ENCODE measurements at regions not wholly inside any gene's neighbourhood (a gene's known extent, or its start where the extent isn't known, plus 50 kb on each side); places are given as distances from the start of the nearest gene placed in this dataset.

- no peak for TF ChIP-seq CTCF (IDR thresholded peaks at IDR 0.05; ENCODE audit: insufficient read depth, low read length)
- no peak for DNase-seq (ENCODE audit: low read depth)
- H3K4me3 ChIP-seq (ENCODE audit: low read depth, low read length): no peak overlapping the region
Measured at GRCh38 chrX:34576864-34577263, 80.2 kb downstream of the TMEM47 start.

DNA sequence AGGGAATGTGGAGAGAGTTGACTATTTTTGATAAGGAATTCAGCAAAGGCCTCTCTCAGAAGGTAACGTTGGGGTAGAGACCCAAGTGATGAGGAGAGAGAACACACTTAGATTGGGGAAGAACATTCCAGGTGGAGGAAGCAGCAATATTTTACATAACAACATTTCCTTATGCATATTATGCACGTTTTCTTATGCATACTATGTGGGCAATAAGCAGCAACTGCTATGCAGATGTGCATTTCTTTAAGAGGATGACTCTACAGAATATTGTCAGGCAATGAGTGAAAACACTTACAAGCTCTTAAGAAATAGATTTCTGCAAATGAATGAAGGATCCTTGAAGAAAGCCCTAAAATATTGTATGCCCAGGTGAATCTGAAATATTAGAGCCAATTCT lies 91.1 kb downstream of the TMEM47 start:
- no peak overlapping the region for H3K4me3 ChIP-seq (ENCODE audit: low read depth, low read length)
- no peak for TF ChIP-seq CTCF (IDR thresholded peaks at IDR 0.05; ENCODE audit: insufficient read depth, low read length)
- DNase-seq (ENCODE audit: low read depth): no peak

GRCh38 chrX:34563804-34564203 lies 93.3 kb downstream of the TMEM47 start:
- H3K4me3 ChIP-seq (ENCODE audit: low read depth, low read length): no peak overlapping the region
- TF ChIP-seq CTCF (IDR thresholded peaks at IDR 0.05; ENCODE audit: insufficient read depth, low read length): no peak
- DNase-seq (ENCODE audit: low read depth): no peak

GRCh38 chrX:34563061-34563460 lies 94.0 kb downstream of the TMEM47 start:
- DNase-seq (ENCODE audit: low read depth): no peak
- TF ChIP-seq CTCF (IDR thresholded peaks at IDR 0.05; ENCODE audit: insufficient read depth, low read length): no peak
- H3K4me3 ChIP-seq (ENCODE audit: low read depth, low read length): no peak overlapping the region

DNA sequence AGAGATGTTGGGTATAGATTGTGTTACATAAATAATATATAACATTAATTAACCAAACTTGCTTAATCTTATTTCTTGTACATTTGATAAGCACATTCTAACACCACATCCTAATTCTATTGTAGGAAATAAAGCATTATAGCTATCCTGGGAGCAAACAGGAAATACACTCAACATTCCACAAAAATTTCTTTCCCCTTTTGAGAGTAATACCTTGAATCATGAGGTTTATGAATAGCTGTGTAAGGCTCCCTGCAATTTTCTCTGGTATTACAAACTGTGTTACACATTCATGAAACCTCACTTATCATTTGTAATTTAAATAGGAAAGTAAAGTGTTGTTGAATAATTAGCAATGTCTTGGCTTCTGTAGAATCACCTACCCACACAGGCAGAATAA lies 95.1 kb downstream of the TMEM47 start:
- no peak for DNase-seq (ENCODE audit: low read depth)
- TF ChIP-seq CTCF (IDR thresholded peaks at IDR 0.05; ENCODE audit: insufficient read depth, low read length): no peak

DNA sequence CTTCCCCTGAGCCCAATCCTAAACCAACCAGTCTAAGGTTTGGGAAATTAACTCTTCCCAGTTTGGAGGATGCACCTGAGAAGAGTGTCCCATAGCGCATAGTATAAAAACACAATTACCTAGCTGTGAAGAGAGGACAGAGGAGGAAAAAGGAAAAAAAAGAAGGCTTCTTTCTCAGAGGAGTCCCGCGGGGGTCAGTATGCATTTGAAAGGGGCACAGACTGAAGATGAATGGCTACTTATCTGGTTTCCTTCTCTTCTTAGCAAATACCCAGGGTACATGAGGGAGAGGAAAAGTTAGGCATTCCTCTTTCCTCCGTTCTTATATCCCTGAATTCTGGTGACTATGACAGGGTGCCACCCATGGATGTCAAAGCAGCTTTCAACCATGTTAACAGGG lies 96.9 kb downstream of the TMEM47 start:
- no peak overlapping the region for H3K4me3 ChIP-seq (ENCODE audit: low read depth, low read length)
- TF ChIP-seq CTCF (IDR thresholded peaks at IDR 0.05; ENCODE audit: insufficient read depth, low read length): no peak
- no peak for DNase-seq (ENCODE audit: low read depth)

More for the DNA sequence above, 95.1 kb downstream of the TMEM47 start:
- no peak overlapping the region for H3K4me3 ChIP-seq (ENCODE audit: low read depth, low read length)

DNA sequence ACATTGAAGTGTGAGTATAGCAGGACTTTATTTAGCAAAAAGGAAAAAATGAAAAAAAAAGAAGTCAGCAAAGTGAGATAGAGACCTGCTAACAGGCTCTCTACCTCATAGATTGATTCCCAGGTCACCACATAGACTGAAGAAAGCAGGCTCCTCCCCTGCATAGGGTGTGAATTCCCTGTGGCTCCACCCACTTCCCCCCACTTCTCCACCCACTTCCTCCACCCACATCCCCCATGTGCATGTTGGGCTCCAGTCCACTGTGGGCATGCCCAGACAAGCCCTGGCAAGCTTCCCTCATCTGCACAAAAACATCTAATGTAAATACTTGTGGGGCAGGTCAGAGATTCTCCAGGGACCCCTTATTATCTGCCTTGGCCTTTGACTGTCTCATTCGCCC lies 97.8 kb downstream of the TMEM47 start:
- DNase-seq (ENCODE audit: low read depth): peak; percentile 25
- no peak overlapping the region for H3K4me3 ChIP-seq (ENCODE audit: low read depth, low read length)
- TF ChIP-seq CTCF (IDR thresholded peaks at IDR 0.05; ENCODE audit: insufficient read depth, low read length): no peak

Data from fibroblast of the aortic adventitia (primary cell).